BJ (cell line): ENCODE measurements at regions not wholly inside any gene's neighbourhood (a gene's known extent, or its start where the extent isn't known, plus 50 kb on each side); places are given as distances from the start of the nearest gene placed in this dataset.

ENCODE experiments used
- CTCF ChIA-PET: fragments of 350-600 bp; formaldehyde crosslinking; extraction: SDS; loops from one replicate; lab custom pipeline; 2021; ENCODE audit warnings: antibody characterized with exemption, inconsistent platforms; lab: Yijun Ruan, JAX
- POLR2A ChIA-PET: fragments of 300-600 bp; sonication (Branson Sonifier 250); formaldehyde crosslinking; extraction: SDS; loops from one replicate; lab custom pipeline; 2021; ENCODE audit warnings: antibody characterized with exemption; lab: Charles Lee
- DNase-seq: peaks from one replicate; pipeline ENCODE4 v3.0.0-alpha.2; 2011; ENCODE audit warnings: low read depth
- H3K27me3 ChIP-seq: 2 replicates; pipeline ENCODE4 v1.6.0; 2011; ENCODE audit warnings: low read length; ENCODE audit not compliant: control insufficient read depth, insufficient read depth
- H3K36me3 ChIP-seq: 2 replicates; pipeline ENCODE4 v1.5.1; 2011; ENCODE audit warnings: low read length; ENCODE audit not compliant: control insufficient read depth, insufficient read depth
- H3K4me3 ChIP-seq: 2 replicates; pipeline ENCODE4 v1.5.1; 2011; ENCODE audit warnings: low read depth, mild to moderate bottlenecking, control low read depth, low read length
- CTCF ChIP-seq: IDR thresholded peaks from 2 replicates; pipeline ENCODE4 v1.5.1; 2011; ENCODE audit warnings: low read depth, mild to moderate bottlenecking, control low read depth, inconsistent platforms, low read length, moderate library complexity; ENCODE audit not compliant: insufficient read depth

GRCh38 chr7:94810496-94810895 is 96.9 kb upstream of the PPP1R9A start:
- no peak for TF ChIP-seq CTCF
- ChIA-PET POLR2A (no interaction called here), CTCF (no interaction called here)
- DNase-seq = no peak
- Histone ChIP-seq H3K4me3 (no peak overlapping the region), H3K27me3 (no peaks in the 10 kb centered on the region), H3K36me3 (no peaks in the 10 kb centered on the region)

DNA sequence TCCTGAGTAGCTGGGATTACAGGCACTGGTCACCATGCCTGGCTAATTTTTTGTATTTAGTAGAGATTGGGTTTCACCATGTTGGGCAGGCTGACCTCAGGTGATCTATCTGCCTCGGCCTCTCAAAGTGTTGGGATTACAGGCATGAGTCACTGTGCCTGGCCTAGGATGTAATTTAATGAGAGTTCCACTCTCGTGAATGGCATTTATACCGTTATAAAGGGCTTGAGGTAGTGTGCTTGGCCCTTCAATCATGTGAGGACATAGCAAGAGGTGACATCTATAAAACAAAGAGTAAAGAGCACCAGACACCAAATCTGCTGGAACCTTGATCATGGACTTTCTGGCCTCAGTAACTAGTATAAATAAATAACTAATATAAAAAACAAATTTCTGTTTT is 93.5 kb upstream of the PPP1R9A start:
- TF ChIP-seq CTCF = no peak
- Histone ChIP-seq H3K4me3 (no peak overlapping the region), H3K27me3 (no peaks in the 10 kb centered on the region), H3K36me3 (no peaks in the 10 kb centered on the region)
- ChIA-PET POLR2A (no interaction called here), CTCF (no interaction called here)
- no peak for DNase-seq

- no peak for TF ChIP-seq CTCF
- no peaks in the 10 kb centered on the region for H3K27me3 ChIP-seq
- H3K36me3 ChIP-seq = no peaks in the 10 kb centered on the region
- no peak for DNase-seq
- ChIA-PET POLR2A (no interaction called here), CTCF (no interaction called here)
- no peak overlapping the region for H3K4me3 ChIP-seq
These were observed 83.4 kb upstream of the PPP1R9A start for GRCh38 chr7:94823947-94824346.

- Histone ChIP-seq H3K4me3 (no peak overlapping the region), H3K36me3 (no peaks in the 10 kb centered on the region), H3K27me3 (no peaks in the 10 kb centered on the region)
- POLR2A ChIA-PET = no interaction called here
- CTCF ChIA-PET = no interaction called here
- no peak for TF ChIP-seq CTCF
- DNase-seq = no peak
These were observed 77.4 kb upstream of the PPP1R9A start for GRCh38 chr7:94829987-94830386.

DNA sequence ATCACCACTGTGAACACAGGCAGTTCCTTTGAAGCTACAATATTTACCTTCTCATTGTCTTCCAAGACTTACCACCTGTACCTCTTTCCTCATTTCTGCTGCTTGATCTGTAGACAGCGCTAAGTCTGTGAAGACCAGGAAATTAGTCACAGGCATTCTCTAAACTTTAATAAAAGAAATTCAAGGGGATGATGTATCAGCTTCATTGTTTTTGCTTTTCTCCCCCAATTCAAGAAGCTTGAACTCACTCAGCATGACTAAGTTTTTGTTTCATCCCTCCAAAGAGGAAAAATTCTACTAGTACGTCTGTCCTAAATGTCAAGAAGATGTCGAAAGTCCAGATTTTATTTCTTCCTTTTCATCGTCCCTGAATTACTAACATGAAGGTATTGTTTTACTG is 75.3 kb upstream of the PPP1R9A start:
- Histone ChIP-seq H3K36me3 (no peaks in the 10 kb centered on the region), H3K4me3 (no peak overlapping the region), H3K27me3 (no peaks in the 10 kb centered on the region)
- ChIA-PET CTCF (no interaction called here), POLR2A (no interaction called here)
- no peak for TF ChIP-seq CTCF
- no peak for DNase-seq
